Neural cell (in vitro differentiated cells): ENCODE measurements at regions not wholly inside any gene's neighbourhood (a gene's known extent, or its start where the extent isn't known, plus 50 kb on each side); places are given as distances from the start of the nearest gene placed in this dataset.

Source experiments
- H2AFZ ChIP-seq: fragments of 200-600, 300-800 bp; sonication (generic), shearing (Covaris generic); 2 replicates; pipeline ENCODE4 v1.6.0; 2014; ENCODE audit warnings: low read depth, mild to moderate bottlenecking, antibody characterized with exemption, low read length, moderate library complexity
- H3F3A ChIP-seq: fragments of 200-600 bp; shearing (Covaris generic); 2 replicates; pipeline ENCODE4 v1.6.1; 2016; ENCODE audit warnings: mild to moderate bottlenecking, moderate library complexity, mixed read lengths, antibody characterized with exemption, low read length; ENCODE audit not compliant: insufficient read depth, poor library complexity, severe bottlenecking
- H3K27ac ChIP-seq: fragments of 200-600, 300-800 bp; sonication (generic), shearing (Covaris generic); 2 replicates; pipeline ENCODE4 v1.5.1; 2014; ENCODE audit warnings: mild to moderate bottlenecking, low read length, moderate library complexity
- H3K27me3 ChIP-seq: fragments of 300-800, 200-600 bp; sonication (generic), shearing (Covaris generic); 2 replicates; pipeline ENCODE4 v1.6.0; 2014; ENCODE audit warnings: mild to moderate bottlenecking, low read depth, low read length, moderate library complexity; ENCODE audit not compliant: insufficient read depth
- H3K36me3 ChIP-seq: fragments of 300-800, 200-600 bp; sonication (generic), shearing (Covaris generic); 2 replicates; pipeline ENCODE4 v1.5.1; 2014; ENCODE audit warnings: mild to moderate bottlenecking, antibody characterized with exemption, low read length, moderate library complexity; ENCODE audit not compliant: insufficient read depth
- H3K4me2 ChIP-seq: fragments of 300-800, 200-600 bp; sonication (generic), shearing (Covaris generic); 2 replicates; pipeline ENCODE4 v1.6.0; 2014; ENCODE audit warnings: mild to moderate bottlenecking, low read length
- H3K4me3 ChIP-seq: fragments of 300-800, 200-600 bp; sonication (generic), shearing (Covaris generic); 2 replicates; pipeline ENCODE4 v1.5.1; 2014; ENCODE audit warnings: mild to moderate bottlenecking, low read length, moderate library complexity
- H3K79me2 ChIP-seq: fragments of 200-600 bp; shearing (Covaris generic); replicated peaks from 2 replicates; pipeline ENCODE4 v1.6.0; 2014; ENCODE audit warnings: mild to moderate bottlenecking, low read length, moderate library complexity; ENCODE audit not compliant: insufficient read depth
- H3K9ac ChIP-seq: fragments of 300-800, 200-600 bp; sonication (generic), shearing (Covaris generic); 2 replicates; pipeline ENCODE4 v1.6.1; 2016; ENCODE audit warnings: mild to moderate bottlenecking, low read length, mixed read lengths
- H3K9me2 ChIP-seq: fragments of 200-600 bp; shearing (Covaris generic); 2 replicates; pipeline ENCODE4 v1.6.1; 2016; ENCODE audit warnings: mild to moderate bottlenecking, low read length, mixed read lengths; ENCODE audit not compliant: insufficient read depth
- H3K9me3 ChIP-seq: fragments of 200-600, 300-800 bp; sonication (generic), shearing (Covaris generic); 2 replicates; pipeline ENCODE4 v1.6.1; 2016; ENCODE audit warnings: mild to moderate bottlenecking, mixed run types, low read length, moderate library complexity, mixed read lengths
- H4K20me1 ChIP-seq: fragments of 200-600 bp; shearing (Covaris generic); 2 replicates; pipeline ENCODE4 v1.6.1; 2016; ENCODE audit warnings: mild to moderate bottlenecking, mixed run types; ENCODE audit not compliant: insufficient read depth
- CTCF ChIP-seq: fragments of 450-650 bp; IDR thresholded peaks from 2 replicates; pipeline ENCODE4 v1.5.1; 2014; ENCODE audit warnings: antibody characterized with exemption, mild to moderate bottlenecking, moderate library complexity; ENCODE audit not compliant: poor library complexity, severe bottlenecking
- EP300 ChIP-seq: fragments of 450-650 bp; conservative IDR thresholded peaks from 2 replicates; pipeline ENCODE4 v1.6.1; 2014; ENCODE audit warnings: antibody characterized with exemption, mild to moderate bottlenecking, moderate library complexity; ENCODE audit not compliant: poor library complexity, severe bottlenecking
- EZH2 ChIP-seq: fragments of 200-600, 300-800 bp; shearing (Covaris generic), sonication (generic); IDR thresholded peaks from 2 replicates; pipeline ENCODE4 v1.6.1; 2014; ENCODE audit warnings: antibody characterized with exemption, low read length, borderline replicate concordance, mild to moderate bottlenecking; ENCODE audit not compliant: insufficient read depth, poor library complexity, severe bottlenecking
- MXI1 ChIP-seq: fragments of 450-650 bp; conservative IDR thresholded peaks from 2 replicates; pipeline ENCODE4 v1.6.1; 2014; ENCODE audit warnings: antibody characterized with exemption, mild to moderate bottlenecking; ENCODE audit not compliant: poor library complexity, severe bottlenecking
- POLR2AphosphoS5 ChIP-seq: IDR thresholded peaks from 2 replicates; pipeline ENCODE4 v1.6.1; 2012
- RAD21 ChIP-seq: fragments of 450-650 bp; conservative IDR thresholded peaks from 2 replicates; pipeline ENCODE4 v1.6.1; 2014; ENCODE audit warnings: antibody characterized with exemption, mild to moderate bottlenecking, moderate library complexity
- REST ChIP-seq: IDR thresholded peaks from 2 replicates; pipeline ENCODE4 v1.6.1; 2012; ENCODE audit warnings: borderline replicate concordance
- SMC3 ChIP-seq: fragments of 450-650 bp; conservative IDR thresholded peaks from 2 replicates; pipeline ENCODE4 v1.6.1; 2014; ENCODE audit warnings: antibody characterized with exemption, mild to moderate bottlenecking, moderate library complexity; ENCODE audit not compliant: poor library complexity

GRCh38 chr13:34422956-34423355 is 519.1 kb upstream of the NBEA start (continued):
- TF ChIP-seq REST = no peak

- Histone ChIP-seq H4K20me1 (no peaks in the 10 kb centered on the region), H3K36me3 (no peaks in the 10 kb centered on the region), H2AFZ (no peak overlapping the region), H3K79me2 (no peaks in the 10 kb centered on the region), H3K27ac (peak overlapping the region; percentile 32), H3K9me2 (no peaks in the 10 kb centered on the region), H3F3A (no peaks in the 10 kb centered on the region), H3K9me3 (no peaks in the 10 kb centered on the region), H3K27me3 (no peaks in the 10 kb centered on the region), H3K4me3 (no peak overlapping the region), H3K4me2 (no peak overlapping the region), H3K9ac (no peak overlapping the region)
- TF ChIP-seq EP300 (no peak), POLR2AphosphoS5 (no peak)
Observed at GRCh38 chr13:34425327-34425949, 516.6 kb upstream of the NBEA start.

GRCh38 chr13:34428911-34429310 is 513.2 kb upstream of the NBEA start:
- H3K27me3 ChIP-seq = no peaks in the 10 kb centered on the region
- H3K27ac ChIP-seq = no peak overlapping the region
- no peaks in the 10 kb centered on the region for H3K9me2 ChIP-seq
- H3K79me2 ChIP-seq = no peaks in the 10 kb centered on the region
- no peaks in the 10 kb centered on the region for H4K20me1 ChIP-seq
- no peaks in the 10 kb centered on the region for H3F3A ChIP-seq
- no peak overlapping the region for H3K4me3 ChIP-seq
- no peak overlapping the region for H3K4me2 ChIP-seq
- no peak overlapping the region for H2AFZ ChIP-seq
- H3K9me3 ChIP-seq = no peaks in the 10 kb centered on the region
- TF ChIP-seq REST (no peak), MXI1 (no peak), EP300 (no peak), RAD21 (no peak), EZH2 (no peak), SMC3 (no peak), CTCF (no peak)
- no peaks in the 10 kb centered on the region for H3K36me3 ChIP-seq
- H3K9ac ChIP-seq = no peak overlapping the region
